Neural cell (in vitro differentiated cells): ENCODE measurements at regions not wholly inside any gene's neighbourhood (a gene's known extent, or its start where the extent isn't known, plus 50 kb on each side); places are given as distances from the start of the nearest gene placed in this dataset.

Source experiments
- H2AFZ ChIP-seq: fragments of 200-600, 300-800 bp; sonication (generic), shearing (Covaris generic); 2 replicates; pipeline ENCODE4 v1.6.0; 2014; ENCODE audit warnings: low read depth, mild to moderate bottlenecking, antibody characterized with exemption, low read length, moderate library complexity
- H3F3A ChIP-seq: fragments of 200-600 bp; shearing (Covaris generic); 2 replicates; pipeline ENCODE4 v1.6.1; 2016; ENCODE audit warnings: mild to moderate bottlenecking, moderate library complexity, mixed read lengths, antibody characterized with exemption, low read length; ENCODE audit not compliant: insufficient read depth, poor library complexity, severe bottlenecking
- H3K27ac ChIP-seq: fragments of 200-600, 300-800 bp; sonication (generic), shearing (Covaris generic); 2 replicates; pipeline ENCODE4 v1.5.1; 2014; ENCODE audit warnings: mild to moderate bottlenecking, low read length, moderate library complexity
- H3K27me3 ChIP-seq: fragments of 300-800, 200-600 bp; sonication (generic), shearing (Covaris generic); 2 replicates; pipeline ENCODE4 v1.6.0; 2014; ENCODE audit warnings: mild to moderate bottlenecking, low read depth, low read length, moderate library complexity; ENCODE audit not compliant: insufficient read depth
- H3K36me3 ChIP-seq: fragments of 300-800, 200-600 bp; sonication (generic), shearing (Covaris generic); 2 replicates; pipeline ENCODE4 v1.5.1; 2014; ENCODE audit warnings: mild to moderate bottlenecking, antibody characterized with exemption, low read length, moderate library complexity; ENCODE audit not compliant: insufficient read depth
- H3K4me2 ChIP-seq: fragments of 300-800, 200-600 bp; sonication (generic), shearing (Covaris generic); 2 replicates; pipeline ENCODE4 v1.6.0; 2014; ENCODE audit warnings: mild to moderate bottlenecking, low read length
- H3K4me3 ChIP-seq: fragments of 300-800, 200-600 bp; sonication (generic), shearing (Covaris generic); 2 replicates; pipeline ENCODE4 v1.5.1; 2014; ENCODE audit warnings: mild to moderate bottlenecking, low read length, moderate library complexity
- H3K79me2 ChIP-seq: fragments of 200-600 bp; shearing (Covaris generic); replicated peaks from 2 replicates; pipeline ENCODE4 v1.6.0; 2014; ENCODE audit warnings: mild to moderate bottlenecking, low read length, moderate library complexity; ENCODE audit not compliant: insufficient read depth
- H3K9ac ChIP-seq: fragments of 300-800, 200-600 bp; sonication (generic), shearing (Covaris generic); 2 replicates; pipeline ENCODE4 v1.6.1; 2016; ENCODE audit warnings: mild to moderate bottlenecking, low read length, mixed read lengths
- H3K9me2 ChIP-seq: fragments of 200-600 bp; shearing (Covaris generic); 2 replicates; pipeline ENCODE4 v1.6.1; 2016; ENCODE audit warnings: mild to moderate bottlenecking, low read length, mixed read lengths; ENCODE audit not compliant: insufficient read depth
- H3K9me3 ChIP-seq: fragments of 200-600, 300-800 bp; sonication (generic), shearing (Covaris generic); 2 replicates; pipeline ENCODE4 v1.6.1; 2016; ENCODE audit warnings: mild to moderate bottlenecking, mixed run types, low read length, moderate library complexity, mixed read lengths
- H4K20me1 ChIP-seq: fragments of 200-600 bp; shearing (Covaris generic); 2 replicates; pipeline ENCODE4 v1.6.1; 2016; ENCODE audit warnings: mild to moderate bottlenecking, mixed run types; ENCODE audit not compliant: insufficient read depth
- CTCF ChIP-seq: fragments of 450-650 bp; IDR thresholded peaks from 2 replicates; pipeline ENCODE4 v1.5.1; 2014; ENCODE audit warnings: antibody characterized with exemption, mild to moderate bottlenecking, moderate library complexity; ENCODE audit not compliant: poor library complexity, severe bottlenecking
- EP300 ChIP-seq: fragments of 450-650 bp; conservative IDR thresholded peaks from 2 replicates; pipeline ENCODE4 v1.6.1; 2014; ENCODE audit warnings: antibody characterized with exemption, mild to moderate bottlenecking, moderate library complexity; ENCODE audit not compliant: poor library complexity, severe bottlenecking
- EZH2 ChIP-seq: fragments of 200-600, 300-800 bp; shearing (Covaris generic), sonication (generic); IDR thresholded peaks from 2 replicates; pipeline ENCODE4 v1.6.1; 2014; ENCODE audit warnings: antibody characterized with exemption, low read length, borderline replicate concordance, mild to moderate bottlenecking; ENCODE audit not compliant: insufficient read depth, poor library complexity, severe bottlenecking
- MXI1 ChIP-seq: fragments of 450-650 bp; conservative IDR thresholded peaks from 2 replicates; pipeline ENCODE4 v1.6.1; 2014; ENCODE audit warnings: antibody characterized with exemption, mild to moderate bottlenecking; ENCODE audit not compliant: poor library complexity, severe bottlenecking
- POLR2AphosphoS5 ChIP-seq: IDR thresholded peaks from 2 replicates; pipeline ENCODE4 v1.6.1; 2012
- RAD21 ChIP-seq: fragments of 450-650 bp; conservative IDR thresholded peaks from 2 replicates; pipeline ENCODE4 v1.6.1; 2014; ENCODE audit warnings: antibody characterized with exemption, mild to moderate bottlenecking, moderate library complexity
- REST ChIP-seq: IDR thresholded peaks from 2 replicates; pipeline ENCODE4 v1.6.1; 2012; ENCODE audit warnings: borderline replicate concordance
- SMC3 ChIP-seq: fragments of 450-650 bp; conservative IDR thresholded peaks from 2 replicates; pipeline ENCODE4 v1.6.1; 2014; ENCODE audit warnings: antibody characterized with exemption, mild to moderate bottlenecking, moderate library complexity; ENCODE audit not compliant: poor library complexity
- TAF1 ChIP-seq: IDR thresholded peaks from 2 replicates; pipeline ENCODE4 v1.6.1; 2012; ENCODE audit warnings: low read depth

- Histone ChIP-seq H3K79me2 (no peaks in the 10 kb centered on the region), H3K9me2 (no peaks in the 10 kb centered on the region), H2AFZ (no peak overlapping the region), H3K4me2 (no peak overlapping the region), H3K36me3 (no peaks in the 10 kb centered on the region), H3K4me3 (no peak overlapping the region), H3K27ac (no peak overlapping the region), H3K9ac (no peak overlapping the region), H4K20me1 (no peaks in the 10 kb centered on the region), H3K27me3 (no peaks in the 10 kb centered on the region), H3K9me3 (no peaks in the 10 kb centered on the region), H3F3A (no peaks in the 10 kb centered on the region)
- TF ChIP-seq EP300 (no peak), CTCF (no peak), RAD21 (no peak), REST (no peak), EZH2 (no peak), MXI1 (no peak), SMC3 (no peak), TAF1 (no peak), POLR2AphosphoS5 (no peak)
These were observed 329.9 kb upstream of the ROBO1 start for GRCh38 chr3:80097674-80098073.

- TF ChIP-seq MXI1 (no peak), EP300 (no peak), REST (no peak)
- Histone ChIP-seq H3K79me2 (no peaks in the 10 kb centered on the region), H3K9me3 (no peaks in the 10 kb centered on the region), H3K4me3 (no peak overlapping the region), H3K27ac (no peak overlapping the region), H2AFZ (no peak overlapping the region), H3K27me3 (no peaks in the 10 kb centered on the region), H3F3A (no peaks in the 10 kb centered on the region), H3K4me2 (no peak overlapping the region), H3K9me2 (no peaks in the 10 kb centered on the region), H3K36me3 (no peaks in the 10 kb centered on the region), H4K20me1 (no peaks in the 10 kb centered on the region), H3K9ac (no peak overlapping the region)
These were observed 329.1 kb upstream of the ROBO1 start for GRCh38 chr3:80096909-80097308.
